ENCODE measurements at regions not wholly inside any gene's neighbourhood (a gene's known extent, or its start where the extent isn't known, plus 50 kb on each side); places are given as distances from the start of the nearest gene placed in this dataset.

DNA sequence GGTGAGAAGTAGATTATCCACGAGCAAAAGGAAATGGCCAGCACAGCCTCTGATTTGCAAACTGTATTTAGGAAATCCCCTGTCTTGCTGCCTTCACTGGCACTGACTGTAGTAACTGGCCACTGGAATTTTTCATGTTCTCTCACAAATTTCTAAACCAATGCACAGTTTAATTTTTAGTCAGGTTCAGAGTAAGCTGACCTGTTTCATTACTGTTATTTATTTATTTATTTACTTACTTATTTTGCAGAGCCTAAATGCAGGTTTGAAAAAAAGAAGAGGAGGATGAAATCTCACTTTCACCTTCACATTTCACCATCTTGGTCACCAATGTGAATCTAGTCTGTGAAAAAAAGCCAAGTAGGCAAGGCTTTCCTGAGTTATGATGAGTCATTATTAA is 291.0 kb downstream of the PLOD2 start:
- H3K9me3 ChIP-seq: no peaks in the 10 kb centered on the region
- H3K36me3 ChIP-seq: no peaks in the 10 kb centered on the region
- WGBS, 2 donors: 33 to 56% methylated on average over 1 of the region's 1 CpG
- H3K27ac ChIP-seq: no peak overlapping the region
- TF ChIP-seq EP300 (IDR thresholded peaks at IDR 0.05): no peak
- no peak for TF ChIP-seq POLR2A (IDR thresholded peaks at IDR 0.05)
- H3K4me1 ChIP-seq: peaks cover 0 to 11% (median 0%) of the 10 kb centered on the region in 4 donors
- H3K27me3 ChIP-seq: no peaks in the 10 kb centered on the region
- DNase-seq (ENCODE audit: low spot score in 2 of 2): no peak
- H3K4me3 ChIP-seq: no peak overlapping the region

DNA sequence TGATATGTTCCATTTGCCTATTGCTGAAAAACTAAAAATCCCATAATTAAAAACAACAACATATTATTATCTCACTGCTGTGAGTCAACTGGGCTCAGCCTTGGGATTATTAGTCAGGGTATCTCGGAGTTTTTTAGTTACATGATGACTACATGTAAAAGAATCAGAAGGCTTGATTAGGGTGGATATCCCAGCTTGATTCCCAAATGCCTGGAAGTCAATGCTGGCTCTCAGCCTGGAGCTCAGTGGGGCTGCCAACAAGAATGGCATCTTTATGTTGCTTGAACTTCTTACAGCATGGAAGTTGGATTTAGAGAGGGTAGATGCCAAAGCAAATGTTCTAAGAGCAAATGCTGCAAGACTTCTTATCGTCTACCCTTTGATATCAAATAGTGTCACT is 278.5 kb downstream of the PLOD2 start:
- TF ChIP-seq EP300 (IDR thresholded peaks at IDR 0.05) (no peak), POLR2A (IDR thresholded peaks at IDR 0.05) (no peak)
- TF ChIP-seq, protein P1, sequence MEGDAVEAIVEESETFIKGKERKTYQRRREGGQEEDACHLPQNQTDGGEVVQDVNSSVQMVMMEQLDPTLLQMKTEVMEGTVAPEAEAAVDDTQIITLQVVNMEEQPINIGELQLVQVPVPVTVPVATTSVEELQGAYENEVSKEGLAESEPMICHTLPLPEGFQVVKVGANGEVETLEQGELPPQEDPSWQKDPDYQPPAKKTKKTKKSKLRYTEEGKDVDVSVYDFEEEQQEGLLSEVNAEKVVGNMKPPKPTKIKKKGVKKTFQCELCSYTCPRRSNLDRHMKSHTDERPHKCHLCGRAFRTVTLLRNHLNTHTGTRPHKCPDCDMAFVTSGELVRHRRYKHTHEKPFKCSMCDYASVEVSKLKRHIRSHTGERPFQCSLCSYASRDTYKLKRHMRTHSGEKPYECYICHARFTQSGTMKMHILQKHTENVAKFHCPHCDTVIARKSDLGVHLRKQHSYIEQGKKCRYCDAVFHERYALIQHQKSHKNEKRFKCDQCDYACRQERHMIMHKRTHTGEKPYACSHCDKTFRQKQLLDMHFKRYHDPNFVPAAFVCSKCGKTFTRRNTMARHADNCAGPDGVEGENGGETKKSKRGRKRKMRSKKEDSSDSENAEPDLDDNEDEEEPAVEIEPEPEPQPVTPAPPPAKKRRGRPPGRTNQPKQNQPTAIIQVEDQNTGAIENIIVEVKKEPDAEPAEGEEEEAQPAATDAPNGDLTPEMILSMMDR (IDR thresholded peaks at IDR 0.05): no peak
- H3K4me1 ChIP-seq: no peaks in the 10 kb centered on the region
- WGBS, 2 donors: 43 to 62% methylated on average over 2 of the region's 2 CpGs

DNA sequence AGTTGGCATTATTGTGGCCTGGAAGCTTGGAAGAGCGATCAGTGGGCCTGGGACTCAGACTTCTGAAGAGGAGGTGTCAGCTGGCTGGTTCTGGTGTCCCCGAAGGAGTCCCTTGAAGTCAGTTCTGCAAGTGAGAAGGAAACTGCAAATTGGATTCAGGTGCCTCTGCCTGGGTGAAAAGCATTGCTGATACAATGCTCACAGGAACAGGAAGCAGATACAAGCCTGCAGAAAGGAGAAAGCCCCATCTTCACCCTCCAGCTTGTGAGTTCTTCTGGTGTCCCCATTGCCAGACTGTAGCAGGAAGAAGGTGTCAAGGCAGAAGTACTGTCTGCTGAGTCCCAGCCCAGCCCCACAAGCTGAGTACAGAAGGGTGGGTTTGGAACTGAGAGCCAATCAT is 271.3 kb downstream of the PLOD2 start:
- Histone ChIP-seq H3K36me3 (no peaks in the 10 kb centered on the region), H3K27me3 (no peaks in the 10 kb centered on the region), H3K4me3 (no peak overlapping the region), H3K27ac (no peak overlapping the region), H3K4me1 (no peaks in the 10 kb centered on the region), H3K9me3 (no peaks in the 10 kb centered on the region)
- 59 to 75% methylated on average over 2 of the region's 2 CpGs for WGBS, 2 donors
- TF ChIP-seq EP300 (IDR thresholded peaks at IDR 0.05) (no peak), POLR2A (IDR thresholded peaks at IDR 0.05) (no peak)
- TF ChIP-seq, protein P1 (IDR thresholded peaks at IDR 0.05): no peak
- no peak for DNase-seq (ENCODE audit: low spot score in 2 of 2)

More for the DNA sequence above, 278.5 kb downstream of the PLOD2 start:
- H3K27me3 ChIP-seq: no peaks in the 10 kb centered on the region
- H3K9me3 ChIP-seq: peaks cover 0 to 3% (median 0%) of the 10 kb centered on the region in 4 donors
- H3K27ac ChIP-seq: no peak overlapping the region
- no peak overlapping the region for H3K4me3 ChIP-seq
- H3K36me3 ChIP-seq: no peaks in the 10 kb centered on the region
- DNase-seq (ENCODE audit: low spot score in 2 of 2): no peak

DNA sequence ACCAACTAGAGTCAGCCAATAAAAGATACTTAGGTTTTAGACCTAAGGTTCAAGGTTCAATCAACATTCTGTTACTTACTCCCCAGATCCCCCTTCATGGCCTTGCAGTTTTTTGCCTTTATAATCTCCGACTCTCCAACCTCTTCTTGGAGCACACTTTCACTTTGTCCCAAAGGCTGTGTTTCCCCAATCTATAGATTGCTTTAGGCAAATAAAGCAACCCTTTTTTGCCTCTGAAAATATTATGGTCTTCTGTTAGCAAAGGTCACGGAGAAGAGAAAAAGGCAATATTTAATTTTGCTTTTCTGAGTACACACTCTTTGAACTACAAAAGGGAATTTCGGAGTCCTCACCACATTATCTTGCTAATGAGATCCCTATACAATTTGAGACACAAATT is 268.1 kb downstream of the PLOD2 start:
- no peaks in the 10 kb centered on the region for H3K9me3 ChIP-seq
- TF ChIP-seq, protein P1 (IDR thresholded peaks at IDR 0.05): no peak
- TF ChIP-seq POLR2A (IDR thresholded peaks at IDR 0.05) (no peak), EP300 (IDR thresholded peaks at IDR 0.05) (no peak)
- no peak overlapping the region for H3K27ac ChIP-seq
- H3K4me1 ChIP-seq: no peaks in the 10 kb centered on the region
- WGBS, 2 donors: 57 to 60% methylated on average over 3 of the region's 3 CpGs
- DNase-seq (ENCODE audit: low spot score in 2 of 2): no peak
- no peaks in the 10 kb centered on the region for H3K36me3 ChIP-seq
- no peaks in the 10 kb centered on the region for H3K27me3 ChIP-seq
- H3K4me3 ChIP-seq: no peak overlapping the region

DNA sequence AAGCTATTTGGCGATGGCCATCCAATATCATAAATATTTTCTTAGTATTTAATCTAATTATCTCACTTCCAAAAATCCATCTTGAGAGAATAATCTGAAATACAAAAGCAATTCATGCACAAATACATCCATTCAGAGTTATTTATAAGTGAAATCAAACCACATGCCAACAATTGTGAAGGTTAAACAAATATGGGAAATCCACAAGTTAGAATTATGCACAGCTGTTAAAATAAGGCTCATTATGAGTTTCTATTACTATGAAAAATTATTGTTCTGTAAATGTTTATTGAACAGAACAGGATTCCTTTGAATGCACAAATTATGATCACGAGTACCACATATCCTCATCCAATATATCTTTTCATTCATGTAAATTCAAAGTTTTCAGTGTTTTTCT is 267.7 kb downstream of the PLOD2 start:
- Histone ChIP-seq H3K4me3 (no peak overlapping the region), H3K36me3 (no peaks in the 10 kb centered on the region), H3K27ac (no peak overlapping the region), H3K9me3 (no peaks in the 10 kb centered on the region), H3K27me3 (no peaks in the 10 kb centered on the region), H3K4me1 (no peaks in the 10 kb centered on the region)
- TF ChIP-seq, protein P1 (IDR thresholded peaks at IDR 0.05): no peak
- no peak for TF ChIP-seq EP300 (IDR thresholded peaks at IDR 0.05)
- no peak for TF ChIP-seq POLR2A (IDR thresholded peaks at IDR 0.05)
- DNase-seq (ENCODE audit: low spot score in 2 of 2): no peak
- WGBS, 2 donors: 50 to 52% methylated on average over 2 of the region's 2 CpGs

DNA sequence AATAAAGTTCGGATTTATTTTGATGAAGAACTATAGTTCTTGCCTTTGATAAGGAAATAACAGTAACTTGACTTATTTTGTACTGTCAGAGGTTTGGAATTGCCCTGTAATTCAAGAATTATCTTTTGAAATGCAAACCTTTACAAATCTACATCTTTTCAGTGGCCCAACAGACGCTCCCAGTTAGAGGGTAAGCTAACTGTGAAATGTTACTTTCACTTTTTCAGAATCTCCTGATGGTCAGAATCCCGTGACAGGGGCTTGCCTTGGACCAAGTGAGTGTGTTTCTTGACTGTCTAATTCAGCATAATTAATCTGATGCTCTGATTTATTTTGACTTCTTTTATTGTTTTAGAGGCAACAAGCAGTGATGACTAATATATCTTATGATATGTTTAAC is 262.5 kb downstream of the PLOD2 start:
- Histone ChIP-seq H3K36me3 (no peaks in the 10 kb centered on the region), H3K9me3 (no peaks in the 10 kb centered on the region), H3K27ac (no peak overlapping the region), H3K4me3 (peak overlapping the region in 1 of 4 donors; percentile 4), H3K4me1 (peaks cover 0 to 6% (median 0%) of the 10 kb centered on the region in 4 donors), H3K27me3 (no peaks in the 10 kb centered on the region)
- WGBS, 2 donors: 47 to 57% methylated on average over 3 of the region's 3 CpGs
- DNase-seq (ENCODE audit: low spot score in 2 of 2): no peak
- TF ChIP-seq, protein P1 (IDR thresholded peaks at IDR 0.05): no peak
- TF ChIP-seq EP300 (IDR thresholded peaks at IDR 0.05): no peak

All from tibial nerve (tissue), 4 donors.